Umbilical cord (tissue), 1 donor: ENCODE measurements at regions not wholly inside any gene's neighbourhood (a gene's known extent, or its start where the extent isn't known, plus 50 kb on each side); places are given as distances from the start of the nearest gene placed in this dataset.
A peak's percentile ranks its signal among the peaks of the same experiment; 100 is the strongest.
"Not testable (repeated sequence)": the region's sequence is repeated elsewhere in the genome, so short reads cannot be mapped to it uniquely, and the experiment has no call there.

Experiments
- DNase-seq: peaks from one replicate; pipeline ENCODE4 v3.0.0-alpha.2; 2015; ENCODE audit warnings: low spot score

- peak; percentile 94 for DNase-seq
These were observed 92.5 kb upstream of the RUNX3 start for GRCh38 chr1:25022361-25023189.

GRCh38 chr1:25021591-25022215 lies 91.6 kb upstream of the RUNX3 start:
- no peak for DNase-seq

- DNase-seq, result no peak
These were observed 90.9 kb upstream of the RUNX3 start for GRCh38 chr1:25020851-25021590.

GRCh38 chr1:25020173-25020845 lies 90.2 kb upstream of the RUNX3 start:
- no peak for DNase-seq

- DNase-seq, result no peak
These were observed 89.5 kb upstream of the RUNX3 start for GRCh38 chr1:25019337-25020172.

- no peak for DNase-seq
These were observed 88.9 kb upstream of the RUNX3 start for GRCh38 chr1:25018943-25019336.

GRCh38 chr1:25018110-25018735 lies 88.1 kb upstream of the RUNX3 start:
- no peak for DNase-seq

GRCh38 chr1:25017436-25018109 lies 87.5 kb upstream of the RUNX3 start:
- peak; percentile 37 for DNase-seq

- no peak for DNase-seq
These were observed 83.2 kb upstream of the RUNX3 start for GRCh38 chr1:25012966-25013962.

- DNase-seq, result no peak
These were observed 82.0 kb upstream of the RUNX3 start for GRCh38 chr1:25011943-25012638.

GRCh38 chr1:25011275-25011674 lies 81.2 kb upstream of the RUNX3 start:
- DNase-seq, result no peak

- no peak for DNase-seq
These were observed 79.7 kb upstream of the RUNX3 start for GRCh38 chr1:25009671-25010262.

- DNase-seq, result no peak
These were observed 78.1 kb upstream of the RUNX3 start for GRCh38 chr1:25008192-25008485.

GRCh38 chr1:25007390-25008191 lies 77.5 kb upstream of the RUNX3 start:
- not testable (repeated sequence) for DNase-seq

- peak; percentile 67 for DNase-seq
These were observed 76.7 kb upstream of the RUNX3 start for GRCh38 chr1:25006770-25007169.

GRCh38 chr1:25004355-25004754 lies 74.3 kb upstream of the RUNX3 start:
- no peak for DNase-seq
